H9 (cell line): ENCODE measurements at regions not wholly inside any gene's neighbourhood (a gene's known extent, or its start where the extent isn't known, plus 50 kb on each side); places are given as distances from the start of the nearest gene placed in this dataset.

Experiments
- DNase-seq: peaks from one replicate; pipeline ENCODE4 v3.0.0-alpha.2; 2017
- H2AFZ ChIP-seq: one replicate; pipeline ENCODE4 v1.6.1; 2013; ENCODE audit warnings: mild to moderate bottlenecking, low read length, control low read depth, moderate library complexity
- H2AK5ac ChIP-seq: 2 replicates; pipeline ENCODE4 v1.6.1; 2013; ENCODE audit warnings: low read length, control low read depth, mixed read lengths; ENCODE audit not compliant: insufficient read length
- H2BK120ac ChIP-seq: one replicate; pipeline ENCODE4 v1.6.1; 2013; ENCODE audit warnings: low read depth, mild to moderate bottlenecking, low read length, control low read depth, inconsistent platforms; ENCODE audit not compliant: poor library complexity, severe bottlenecking
- H2BK12ac ChIP-seq: 2 replicates; pipeline ENCODE4 v1.6.1; 2013; ENCODE audit warnings: low read length, control low read depth, mixed read lengths, low read depth; ENCODE audit not compliant: insufficient read length
- H2BK15ac ChIP-seq: 2 replicates; pipeline ENCODE4 v1.6.1; 2013; ENCODE audit warnings: low read depth, low read length, control low read depth
- H2BK20ac ChIP-seq: one replicate; pipeline ENCODE4 v1.6.1; 2013; ENCODE audit warnings: low read depth, mild to moderate bottlenecking, low read length, control low read depth, inconsistent platforms; ENCODE audit not compliant: poor library complexity, severe bottlenecking
- H2BK5ac ChIP-seq: 2 replicates; pipeline ENCODE4 v1.6.1; 2013; ENCODE audit warnings: low read length, control low read depth, mixed read lengths; ENCODE audit not compliant: insufficient read length
- H3K14ac ChIP-seq: 2 replicates; pipeline ENCODE4 v1.6.1; 2013; ENCODE audit warnings: low read length, control low read depth; ENCODE audit not compliant: insufficient read depth
- H3K18ac ChIP-seq: 2 replicates; pipeline ENCODE4 v1.6.1; 2013; ENCODE audit warnings: low read depth, mild to moderate bottlenecking, mixed read lengths, low read length, control low read depth; ENCODE audit not compliant: insufficient read length
- H3K23ac ChIP-seq: 2 replicates; pipeline ENCODE4 v1.6.1; 2013; ENCODE audit warnings: low read length, control low read depth, mixed read lengths, low read depth; ENCODE audit not compliant: insufficient read length
- H3K23me2 ChIP-seq: 2 replicates; pipeline ENCODE4 v1.6.1; 2013; ENCODE audit warnings: low read depth, mild to moderate bottlenecking, mixed read lengths, low read length, control low read depth; ENCODE audit not compliant: insufficient read length, poor library complexity, severe bottlenecking
- H3K27ac ChIP-seq: 2 replicates; pipeline ENCODE4 v1.5.1; 2013; ENCODE audit warnings: low read length, control low read depth, mixed read lengths, low read depth; ENCODE audit not compliant: insufficient read length
- H3K27me3 ChIP-seq: 2 replicates; pipeline ENCODE4 v1.6.1; 2013; ENCODE audit warnings: low read length, control low read depth, inconsistent platforms; ENCODE audit not compliant: insufficient read depth
- H3K4ac ChIP-seq: 2 replicates; pipeline ENCODE4 v1.6.1; 2013; ENCODE audit warnings: low read depth, mild to moderate bottlenecking, control low read depth, inconsistent platforms, low read length, moderate library complexity
- H3K4me1 ChIP-seq: 2 replicates; pipeline ENCODE4 v1.6.1; 2013; ENCODE audit warnings: low read length, control low read depth, inconsistent platforms; ENCODE audit not compliant: insufficient read depth
- H3K4me2 ChIP-seq: 2 replicates; pipeline ENCODE4 v1.6.1; 2013; ENCODE audit warnings: low read length, control low read depth, mixed read lengths; ENCODE audit not compliant: insufficient read length, insufficient read depth
- H3K56ac ChIP-seq: 2 replicates; pipeline ENCODE4 v1.6.1; 2013; ENCODE audit warnings: low read depth, mild to moderate bottlenecking, mixed read lengths, low read length, control low read depth; ENCODE audit not compliant: insufficient read length
- H3K79me1 ChIP-seq: 2 replicates; pipeline ENCODE4 v1.6.1; 2013; ENCODE audit warnings: low read depth, mild to moderate bottlenecking, moderate library complexity, low read length, control low read depth, inconsistent platforms; ENCODE audit not compliant: insufficient read depth, poor library complexity, severe bottlenecking
- H3K79me2 ChIP-seq: 2 replicates; pipeline ENCODE4 v1.6.1; 2013; ENCODE audit warnings: low read length, control low read depth, inconsistent platforms; ENCODE audit not compliant: insufficient read depth
- H3K9ac ChIP-seq: 2 replicates; pipeline ENCODE4 v1.6.1; 2013; ENCODE audit warnings: low read length, control low read depth, mixed read lengths; ENCODE audit not compliant: insufficient read length; ENCODE audit errors: extremely low read depth
- H3K9me3 ChIP-seq: one replicate; pipeline ENCODE4 v1.6.1; 2013; ENCODE audit warnings: low read depth, low read length, inconsistent platforms; ENCODE audit not compliant: control insufficient read depth
- H3T11ph ChIP-seq: one replicate; pipeline ENCODE4 v1.6.1; 2013; ENCODE audit warnings: mild to moderate bottlenecking, low read length, control low read depth, inconsistent platforms
- H4K20me1 ChIP-seq: one replicate; pipeline ENCODE4 v1.6.1; 2013; ENCODE audit not compliant: control insufficient read depth, insufficient read length, insufficient read depth
- H4K5ac ChIP-seq: 2 replicates; pipeline ENCODE4 v1.6.1; 2013; ENCODE audit warnings: low read depth, mild to moderate bottlenecking, mixed read lengths, low read length, control low read depth; ENCODE audit not compliant: insufficient read length
- H4K8ac ChIP-seq: replicated peaks from 2 replicates; pipeline ENCODE4 v1.6.1; 2013; ENCODE audit warnings: low read length, control low read depth, mixed read lengths, low read depth; ENCODE audit not compliant: insufficient read length
- H4K91ac ChIP-seq: 2 replicates; pipeline ENCODE4 v1.6.1; 2013; ENCODE audit warnings: low read depth, mild to moderate bottlenecking, moderate library complexity, mixed read lengths, low read length, control low read depth; ENCODE audit not compliant: insufficient read length
- H3K27ac Mint-ChIP-seq, 3 experiments: 2 replicates in 2 of 3; 3 replicates in 1 of 3; pipeline ENCODE4 v1.8.0; 2020 to 2021; ENCODE audit warnings: mixed read lengths in 3 of 3, mild to moderate bottlenecking in 1 of 3, moderate library complexity in 1 of 3
- H3K27me3 Mint-ChIP-seq: 2 replicates; pipeline ENCODE4 v1.8.0; 2021; ENCODE audit warnings: low read depth, mild to moderate bottlenecking, moderate library complexity, mixed read lengths
- H3K36me3 Mint-ChIP-seq, 3 experiments: 2 replicates in 2 of 3; 3 replicates in 1 of 3; pipeline ENCODE4 v1.8.0; 2020 to 2021; ENCODE audit warnings: low read depth in 3 of 3, mixed read lengths in 3 of 3; ENCODE audit not compliant: insufficient read depth in 1 of 3
- H3K4me1 Mint-ChIP-seq, 2 experiments: 2 replicates each; pipeline ENCODE4 v1.8.0; 2020; ENCODE audit warnings: mixed read lengths in 2 of 2
- H3K4me3 Mint-ChIP-seq, 2 experiments: 2 replicates in 1 of 2; 3 replicates in 1 of 2; pipeline ENCODE4 v1.8.0; 2020 to 2021; ENCODE audit warnings: mild to moderate bottlenecking in 2 of 2, mixed read lengths in 2 of 2, moderate library complexity in 1 of 2
- H3K9me3 Mint-ChIP-seq, 2 experiments: 2 replicates in 1 of 2; 3 replicates in 1 of 2; pipeline ENCODE4 v1.8.0; 2020; ENCODE audit warnings: mild to moderate bottlenecking in 2 of 2, mixed read lengths in 2 of 2, moderate library complexity in 1 of 2
- CTCF ChIP-seq: fragments of 200-600 bp; sonication (generic); conservative IDR thresholded peaks from 3 replicates; pipeline ENCODE4 v1.8.0; 2021; ENCODE audit warnings: antibody characterized with exemption, mild to moderate bottlenecking
- WGBS: extraction: QIAGEN DNeasy Blood & Tissue Kit; methylation state at CpG from one replicate; pipeline ENCODE4 v1.1.7; 2013; ENCODE audit warnings: missing lambda C conversion rate, low lambda C conversion rate, mixed read lengths; ENCODE audit not compliant: insufficient read length; ENCODE audit errors: extremely low coverage; 5-methylcytosine and 5-hydroxymethylcytosine counted together

DNA sequence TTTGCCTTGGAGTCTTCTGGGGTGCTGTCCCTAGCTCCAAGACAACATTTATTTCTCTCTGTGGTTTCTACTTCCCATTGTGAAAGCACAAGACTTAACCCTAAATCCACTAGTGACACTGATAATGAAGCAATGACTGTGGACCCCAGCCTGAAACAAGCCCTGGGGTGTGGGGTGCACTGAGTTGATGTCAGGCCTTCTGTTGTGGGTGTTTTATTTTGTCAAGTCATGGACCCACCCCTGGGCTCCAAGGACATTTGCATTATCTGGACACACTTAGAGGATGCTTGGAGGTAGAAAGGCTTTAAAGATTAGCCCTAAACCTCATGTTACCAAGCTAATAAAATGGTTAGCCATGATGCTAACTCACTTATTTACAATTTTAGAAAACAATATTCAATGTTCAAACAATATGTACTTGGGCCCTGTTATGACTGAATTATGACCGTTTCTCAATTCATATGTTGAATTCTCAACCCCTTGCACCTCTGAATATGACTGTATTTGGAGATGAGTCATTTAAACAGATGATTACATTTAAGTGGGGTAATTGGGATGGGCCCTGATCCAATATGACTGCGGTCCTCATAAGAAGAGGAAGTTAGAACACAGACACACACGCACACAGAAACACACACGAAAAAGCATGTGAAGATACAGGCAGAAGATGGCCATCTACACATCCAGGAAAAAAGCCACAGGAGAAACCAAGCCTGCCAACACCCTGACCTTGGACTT is 137.2 kb upstream of the IGFBP3 start:
- no peaks in the 10 kb centered on the region for H3K27me3 Mint-ChIP-seq
- Histone ChIP-seq H2BK5ac (no peak overlapping the region), H3K27me3 (no peaks in the 10 kb centered on the region), H3K79me2 (no peaks in the 10 kb centered on the region), H3K23me2 (no peaks in the 10 kb centered on the region), H4K5ac (no peak overlapping the region), H4K91ac (no peak overlapping the region), H3K9ac (no peak overlapping the region), H3K56ac (no peak overlapping the region), H3K14ac (no peak overlapping the region), H3K27ac (no peak overlapping the region), H2BK15ac (no peak overlapping the region), H2BK12ac (no peak overlapping the region), H3K23ac (no peak overlapping the region), H2AK5ac (no peak overlapping the region), H4K8ac (no peak overlapping the region), H3T11ph (no peak overlapping the region), H4K20me1 (no peaks in the 10 kb centered on the region), H3K18ac (no peak overlapping the region), H2AFZ (no peak overlapping the region), H3K9me3 (no peaks in the 10 kb centered on the region), H3K4me1 (no peaks in the 10 kb centered on the region), H3K79me1 (no peaks in the 10 kb centered on the region), H2BK20ac (no peak overlapping the region), H3K4ac (no peak overlapping the region), H3K4me2 (no peak overlapping the region), H2BK120ac (no peak overlapping the region)
- no peak for DNase-seq
- no CpG with 5 or more reads among the region's 4 CpGs for WGBS
- H3K4me3 Mint-ChIP-seq: no peak overlapping the region
- no peaks in the 10 kb centered on the region for H3K4me1 Mint-ChIP-seq
- H3K27ac Mint-ChIP-seq: no peak overlapping the region
- H3K36me3 Mint-ChIP-seq: no peaks in the 10 kb centered on the region
- no peaks in the 10 kb centered on the region; a peak in 1 of 5 replicates for H3K9me3 Mint-ChIP-seq
- no peak for TF ChIP-seq CTCF
